Neural progenitor cell (in vitro differentiated cells): ENCODE measurements at regions not wholly inside any gene's neighbourhood (a gene's known extent, or its start where the extent isn't known, plus 50 kb on each side); places are given as distances from the start of the nearest gene placed in this dataset.

ENCODE experiments used
- CTCF ChIP-seq: fragments of 200-600 bp; sonication (generic); IDR thresholded peaks from 2 replicates; pipeline ENCODE4 v1.5.1; 2017; ENCODE audit warnings: antibody characterized with exemption, mild to moderate bottlenecking
- EZH2 ChIP-seq: fragments of 200-600 bp; sonication (generic); IDR thresholded peaks from 2 replicates; pipeline ENCODE4 v1.6.1; 2017; ENCODE audit warnings: antibody characterized with exemption, mild to moderate bottlenecking, moderate library complexity

- no peak for TF ChIP-seq CTCF
- TF ChIP-seq EZH2: no peak
These were observed 618.4 kb downstream of the MMUT start for GRCh38 chr6:48844696-48845095.
